SHP77 (cell line): ENCODE measurements at regions not wholly inside any gene's neighbourhood (a gene's known extent, or its start where the extent isn't known, plus 50 kb on each side); places are given as distances from the start of the nearest gene placed in this dataset.
"Not testable (repeated sequence)": the region's sequence is repeated elsewhere in the genome, so short reads cannot be mapped to it uniquely, and the experiment has no call there.

ENCODE experiments used
- DNase-seq, 2 experiments: peaks; one replicate each; lab custom pipeline; 2025; lab: John Stamatoyannopoulos, UW

GRCh38 chr5:158264264-158264663 is 405.3 kb upstream of the CLINT1 start:
- DNase-seq = no peak

GRCh38 chr5:158261674-158262367 is 402.9 kb upstream of the CLINT1 start:
- DNase-seq = no peak

- DNase-seq = no peak
These were observed 397.2 kb upstream of the CLINT1 start for GRCh38 chr5:158256096-158256495.

- DNase-seq = no peak
These were observed 396.7 kb upstream of the CLINT1 start for GRCh38 chr5:158255609-158256008.

GRCh38 chr5:158246661-158247060 is 387.7 kb upstream of the CLINT1 start:
- no peak for DNase-seq

- DNase-seq = no peak
These were observed 386.6 kb upstream of the CLINT1 start for GRCh38 chr5:158245513-158245912.

GRCh38 chr5:158244882-158245281 is 385.9 kb upstream of the CLINT1 start:
- DNase-seq = no peak

- no peak for DNase-seq
These were observed 377.8 kb upstream of the CLINT1 start for GRCh38 chr5:158236511-158237335.

- no peak for DNase-seq
These were observed 376.2 kb upstream of the CLINT1 start for GRCh38 chr5:158235159-158235547.

GRCh38 chr5:158234323-158235158 is 375.6 kb upstream of the CLINT1 start:
- DNase-seq = no peak

- DNase-seq = no peak
These were observed 374.9 kb upstream of the CLINT1 start for GRCh38 chr5:158233735-158234322.

- DNase-seq = not testable (repeated sequence)
These were observed 368.4 kb upstream of the CLINT1 start for GRCh38 chr5:158227314-158227713.

- no peak for DNase-seq
These were observed 367.6 kb upstream of the CLINT1 start for GRCh38 chr5:158226496-158226895.

- DNase-seq = no peak
These were observed 365.3 kb upstream of the CLINT1 start for GRCh38 chr5:158224253-158224652.

GRCh38 chr5:158223054-158223600 is 364.2 kb upstream of the CLINT1 start:
- no peak for DNase-seq

GRCh38 chr5:158212917-158213316 is 354.0 kb upstream of the CLINT1 start:
- DNase-seq = no peak

GRCh38 chr5:158212237-158212636 is 353.3 kb upstream of the CLINT1 start:
- no peak for DNase-seq

- no peak for DNase-seq
These were observed 350.4 kb upstream of the CLINT1 start for GRCh38 chr5:158209219-158209908.

- DNase-seq = no peak
These were observed 348.8 kb upstream of the CLINT1 start for GRCh38 chr5:158207733-158208132.

- no peak for DNase-seq
These were observed 347.0 kb upstream of the CLINT1 start for GRCh38 chr5:158205992-158206391.

GRCh38 chr5:158203261-158203660 is 344.3 kb upstream of the CLINT1 start:
- no peak for DNase-seq
